HCT116 (cell line): ENCODE measurements at regions not wholly inside any gene's neighbourhood (a gene's known extent, or its start where the extent isn't known, plus 50 kb on each side); places are given as distances from the start of the nearest gene placed in this dataset.

ENCODE experiments used
- ATAC-seq: fragments of 200-7000 bp; cut with Tn5 transposase; 2 replicates; pipeline ENCODE4 v1.9.1; 2020; ENCODE audit warnings: mild to moderate bottlenecking, moderate library complexity
- BruUV-seq: library from RNA; stranded (reverse); fragments of 400-500 nt; replicated peaks from 2 replicates; lab custom pipeline; 2021; lab: Mats Ljungman, UMichigan
- CTCF ChIA-PET: fragments of 300-600 bp; sonication (Branson Sonifier 250); formaldehyde crosslinking; loops from one replicate; lab custom pipeline; 2021; ENCODE audit warnings: antibody characterized with exemption; lab: Charles Lee
- POLR2A ChIA-PET: fragments of 300-600, 350-600 bp; sonication (Branson Sonifier 250); formaldehyde crosslinking; loops from one replicate; lab custom pipeline; 2021; ENCODE audit warnings: antibody characterized with exemption; lab: Charles Lee
- RAD21 ChIA-PET, 2 experiments: fragments of 300-600 bp; sonication (Branson Sonifier 250); formaldehyde crosslinking; loops; one replicate each; lab custom pipeline; 2023; ENCODE audit warnings: low total read pairs in 2 of 2; ENCODE audit not compliant: uncharacterized antibody in 2 of 2, unreplicated experiment in 2 of 2, low non-redundant PET in 1 of 2; lab: Charles Lee
- DNase-seq: peaks from one replicate; pipeline ENCODE4 v3.0.0-alpha.2; 2010; ENCODE audit warnings: low read depth, low spot score
- H2AFZ ChIP-seq: fragments of 200-600 bp; shearing (Covaris generic), sonication (generic); 2 replicates; pipeline ENCODE4 v1.6.1; 2017; ENCODE audit warnings: low read depth, mixed run types, mixed read lengths, antibody characterized with exemption, low read length; ENCODE audit not compliant: poor library complexity, severe bottlenecking
- H3K27ac ChIP-seq: 2 replicates; pipeline ENCODE4 v1.5.1; 2012; ENCODE audit warnings: low read depth, low read length
- H3K27me3 ChIP-seq: fragments of 200-600 bp; sonication (generic); 2 replicates; pipeline ENCODE4 v1.6.1; 2016; ENCODE audit warnings: mixed run types, low read length, mixed read lengths; ENCODE audit not compliant: insufficient read depth
- H3K36me3 ChIP-seq, 2 experiments: fragments of 200-500 bp in 1 of 2; fragments of 200-600 bp in 1 of 2; sonication (Bioruptor generic) in 1 of 2; sonication (generic) in 1 of 2; 2 replicates each; pipeline versions ENCODE4 v1.5.1 to v1.6.1; 2014 to 2016; ENCODE audit warnings: low read length in 2 of 2, inconsistent platforms in 1 of 2, mixed read lengths in 1 of 2, mixed run types in 1 of 2; ENCODE audit not compliant: insufficient read depth in 2 of 2, control insufficient read depth in 1 of 2
- H3K4me1 ChIP-seq, 2 experiments: fragments of 200-600 bp in 1 of 2; sonication (generic) in 1 of 2; 2 replicates each; pipeline versions ENCODE4 v1.5.1 to v1.6.1; 2012 to 2017; ENCODE audit warnings: low read length in 2 of 2, inconsistent platforms in 1 of 2, mild to moderate bottlenecking in 1 of 2, mixed read lengths in 1 of 2, mixed run types in 1 of 2, moderate library complexity in 1 of 2; ENCODE audit not compliant: insufficient read depth in 2 of 2, control insufficient read depth in 1 of 2
- H3K4me2 ChIP-seq: fragments of 200-600 bp; sonication (generic); 2 replicates; pipeline ENCODE4 v1.6.1; 2017; ENCODE audit warnings: mixed run types, low read length, mixed read lengths
- H3K4me3 ChIP-seq, 2 experiments: fragments of 200-600 bp in 1 of 2; sonication (generic) in 1 of 2; replicated peaks in 1 of 2; 2 replicates each; pipeline ENCODE4 v1.5.1; 2011 to 2016; ENCODE audit warnings: low read length in 2 of 2, control low read depth in 1 of 2, low read depth in 1 of 2, mild to moderate bottlenecking in 1 of 2, mixed read lengths in 1 of 2, mixed run types in 1 of 2
- H3K79me2 ChIP-seq: fragments of 200-600 bp; sonication (generic); 2 replicates; pipeline ENCODE4 v1.6.1; 2017; ENCODE audit warnings: mild to moderate bottlenecking, mixed run types, low read length, moderate library complexity, mixed read lengths; ENCODE audit not compliant: insufficient read depth
- H3K9ac ChIP-seq: fragments of 200-600 bp; sonication (generic); 2 replicates; pipeline ENCODE4 v1.6.1; 2016; ENCODE audit warnings: low read length, mixed read lengths
- H3K9me2 ChIP-seq: fragments of 200-600 bp; sonication (generic), shearing (Covaris generic); 2 replicates; pipeline ENCODE4 v1.6.1; 2017; ENCODE audit warnings: mixed run types, mild to moderate bottlenecking, moderate library complexity; ENCODE audit not compliant: insufficient read depth
- H3K9me3 ChIP-seq, 2 experiments: fragments of 200-500 bp in 1 of 2; fragments of 200-600 bp in 1 of 2; sonication (Bioruptor generic) in 1 of 2; sonication (generic) in 1 of 2; 2 replicates each; pipeline ENCODE4 v1.6.1; 2014 to 2017; ENCODE audit warnings: low read length in 2 of 2, mixed read lengths in 2 of 2, inconsistent platforms in 1 of 2, low read depth in 1 of 2, mild to moderate bottlenecking in 1 of 2, mixed run types in 1 of 2, moderate library complexity in 1 of 2; ENCODE audit not compliant: control insufficient read depth in 1 of 2, insufficient read depth in 1 of 2
- H4K20me1 ChIP-seq: fragments of 200-600 bp; sonication (generic), shearing (Covaris generic); 2 replicates; pipeline ENCODE4 v1.6.1; 2017; ENCODE audit warnings: mixed run types, mild to moderate bottlenecking, moderate library complexity; ENCODE audit not compliant: insufficient read depth
- CBX3 ChIP-seq: IDR thresholded peaks from 2 replicates; pipeline ENCODE4 v1.6.1; 2012; ENCODE audit warnings: low read depth
- CTCF ChIP-seq, 3 experiments: fragments of 200-600 bp in 1 of 3; sonication (generic) in 1 of 3; IDR thresholded peaks in 2 of 3; conservative IDR thresholded peaks in 1 of 3; 2 replicates each; pipeline ENCODE4 v1.5.1; 2012 to 2017; ENCODE audit warnings: low read depth in 2 of 3, low read length in 2 of 3, antibody characterized with exemption in 1 of 3, borderline replicate concordance in 1 of 3, control low read depth in 1 of 3, mild to moderate bottlenecking in 1 of 3, mixed read lengths in 1 of 3, mixed run types in 1 of 3, moderate library complexity in 1 of 3; ENCODE audit not compliant: insufficient read depth in 1 of 3
- ELF1 ChIP-seq: IDR thresholded peaks from 2 replicates; pipeline ENCODE4 v1.6.1; 2012; ENCODE audit warnings: low read depth, borderline replicate concordance
- EZH2 ChIP-seq: fragments of 200-600 bp; sonication (generic); IDR thresholded peaks from 2 replicates; pipeline ENCODE4 v1.6.1; 2017; ENCODE audit warnings: antibody characterized with exemption, mixed run types
- POLR2AphosphoS5 ChIP-seq: IDR thresholded peaks from 2 replicates; pipeline ENCODE4 v1.6.1; 2011; ENCODE audit warnings: mild to moderate bottlenecking, low read depth, low read length, moderate library complexity
- YY1 ChIP-seq: IDR thresholded peaks from 2 replicates; pipeline ENCODE4 v1.6.1; 2011; ENCODE audit warnings: low read length, low read depth, moderate library complexity, mild to moderate bottlenecking; ENCODE audit not compliant: insufficient replicate concordance; ENCODE audit errors: extremely low read depth
- ZFX ChIP-seq: fragments of 450-650 bp; IDR thresholded peaks from 2 replicates; pipeline ENCODE4 v1.6.1; 2017
- ZNF274 ChIP-seq: fragments of 200-500 bp; sonication (Bioruptor generic); IDR thresholded peaks from 2 replicates; pipeline ENCODE4 v1.6.1; 2014; ENCODE audit warnings: mild to moderate bottlenecking, low read depth, low read length, inconsistent platforms
- intact Hi-C: fragments of 100-400 bp; cut with micrococcal nuclease; formaldehyde crosslinking; loops from 2 replicates; pipeline ENCODE4 v1.10.0; 2022
- TF ChIP-seq, protein P1 (sequence below): IDR thresholded peaks from 2 replicates; pipeline ENCODE4 v1.6.1; 2012; ENCODE audit warnings: low read depth

DNA sequence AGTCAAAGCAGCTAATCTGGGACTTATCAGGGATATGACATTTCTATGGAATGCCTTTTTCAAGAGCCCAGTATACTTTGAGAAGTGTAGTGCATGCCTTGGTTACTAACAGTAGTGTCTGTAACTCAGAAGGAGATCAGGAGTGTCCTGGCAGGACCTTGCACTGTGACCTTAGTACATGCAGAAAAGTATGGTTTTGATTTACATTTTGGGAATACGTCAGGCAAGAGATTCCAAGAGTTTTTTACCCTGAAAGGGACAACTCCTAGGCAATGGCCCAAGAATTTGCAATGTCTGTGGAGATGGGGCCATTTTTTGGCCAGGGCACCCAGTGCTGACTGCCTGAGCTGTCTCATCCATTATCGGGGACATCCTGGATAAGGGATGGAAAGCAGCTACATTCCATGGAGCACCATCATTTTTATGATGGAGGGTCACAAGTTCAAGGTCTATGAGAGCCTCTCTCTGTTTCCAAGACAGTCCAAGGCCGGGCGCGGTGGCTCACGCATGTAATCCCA is 80.2 kb downstream of the FAM50B start:
- BruUV-seq, result no TSS peak
- Histone ChIP-seq H4K20me1 (no peaks in the 10 kb centered on the region), H3K9ac (no peak overlapping the region), H2AFZ (no peak overlapping the region), H3K36me3 (no peaks in the 10 kb centered on the region)
- TF ChIP-seq POLR2AphosphoS5 (no peak), YY1 (no peak), ZFX (no peak)
- TF ChIP-seq, protein P1, sequence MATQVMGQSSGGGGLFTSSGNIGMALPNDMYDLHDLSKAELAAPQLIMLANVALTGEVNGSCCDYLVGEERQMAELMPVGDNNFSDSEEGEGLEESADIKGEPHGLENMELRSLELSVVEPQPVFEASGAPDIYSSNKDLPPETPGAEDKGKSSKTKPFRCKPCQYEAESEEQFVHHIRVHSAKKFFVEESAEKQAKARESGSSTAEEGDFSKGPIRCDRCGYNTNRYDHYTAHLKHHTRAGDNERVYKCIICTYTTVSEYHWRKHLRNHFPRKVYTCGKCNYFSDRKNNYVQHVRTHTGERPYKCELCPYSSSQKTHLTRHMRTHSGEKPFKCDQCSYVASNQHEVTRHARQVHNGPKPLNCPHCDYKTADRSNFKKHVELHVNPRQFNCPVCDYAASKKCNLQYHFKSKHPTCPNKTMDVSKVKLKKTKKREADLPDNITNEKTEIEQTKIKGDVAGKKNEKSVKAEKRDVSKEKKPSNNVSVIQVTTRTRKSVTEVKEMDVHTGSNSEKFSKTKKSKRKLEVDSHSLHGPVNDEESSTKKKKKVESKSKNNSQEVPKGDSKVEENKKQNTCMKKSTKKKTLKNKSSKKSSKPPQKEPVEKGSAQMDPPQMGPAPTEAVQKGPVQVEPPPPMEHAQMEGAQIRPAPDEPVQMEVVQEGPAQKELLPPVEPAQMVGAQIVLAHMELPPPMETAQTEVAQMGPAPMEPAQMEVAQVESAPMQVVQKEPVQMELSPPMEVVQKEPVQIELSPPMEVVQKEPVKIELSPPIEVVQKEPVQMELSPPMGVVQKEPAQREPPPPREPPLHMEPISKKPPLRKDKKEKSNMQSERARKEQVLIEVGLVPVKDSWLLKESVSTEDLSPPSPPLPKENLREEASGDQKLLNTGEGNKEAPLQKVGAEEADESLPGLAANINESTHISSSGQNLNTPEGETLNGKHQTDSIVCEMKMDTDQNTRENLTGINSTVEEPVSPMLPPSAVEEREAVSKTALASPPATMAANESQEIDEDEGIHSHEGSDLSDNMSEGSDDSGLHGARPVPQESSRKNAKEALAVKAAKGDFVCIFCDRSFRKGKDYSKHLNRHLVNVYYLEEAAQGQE, result no peak
- TF ChIP-seq, all 23 proteins: peak for 0
- no peak overlapping the region for H3K27ac ChIP-seq
- H3K79me2 ChIP-seq, result no peaks in the 10 kb centered on the region
- ChIA-PET POLR2A (interaction anchor here (0.7 kb wide), 1 partner anchor 91 kb away, joined by 3 read pairs; no protein-coding TSS in a partner anchor), RAD21 (no interaction called here), CTCF (no interaction called here)
- no peak overlapping the region for H3K4me3 ChIP-seq
- H3K9me3 ChIP-seq, result no peaks in the 10 kb centered on the region
- peaks cover 0 to 4% of the 10 kb centered on the region in 2 experiments; a peak in 1 of 4 replicates for H3K4me1 ChIP-seq
- H3K4me2 ChIP-seq, result no peak overlapping the region
- H3K27me3 ChIP-seq, result no peaks in the 10 kb centered on the region
- DNase-seq (no peak), ATAC-seq (no peak)
- intact Hi-C loops, result no loop called here
- no peaks in the 10 kb centered on the region for H3K9me2 ChIP-seq

DNA sequence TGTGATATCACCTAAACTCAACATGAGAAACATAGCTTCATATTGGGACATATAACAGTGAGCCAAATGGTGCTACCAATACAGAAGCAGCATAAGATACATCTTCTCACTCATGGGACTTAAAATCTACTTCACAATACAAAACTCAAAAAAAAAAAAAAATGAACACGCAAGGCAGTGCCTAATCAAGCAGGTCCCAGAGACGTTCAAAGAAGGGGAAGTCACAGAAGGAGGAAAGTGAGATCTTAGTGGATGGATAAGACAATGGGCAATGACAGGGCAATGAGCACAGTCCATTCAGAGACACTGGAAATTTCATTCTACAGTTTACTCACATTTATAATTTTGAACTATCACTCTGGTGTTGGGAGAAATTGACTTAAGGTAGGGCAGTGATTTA is 88.3 kb downstream of the FAM50B start:
- CTCF ChIA-PET, result no interaction called here
- Histone ChIP-seq H3K9me2 (no peaks in the 10 kb centered on the region), H3K9me3 (no peaks in the 10 kb centered on the region), H3K27ac (no peak overlapping the region), H3K36me3 (no peaks in the 10 kb centered on the region), H4K20me1 (no peaks in the 10 kb centered on the region), H3K4me3 (no peak overlapping the region), H3K27me3 (no peaks in the 10 kb centered on the region), H3K9ac (no peak overlapping the region), H3K4me2 (no peak overlapping the region), H3K79me2 (no peaks in the 10 kb centered on the region), H3K4me1 (peaks cover 0 to 13% of the 10 kb centered on the region in 2 experiments; a peak in 1 of 4 replicates), H2AFZ (no peak overlapping the region)
- RAD21 ChIA-PET, result no interaction called here
- ATAC-seq, result no peak
- POLR2A ChIA-PET, result interaction anchor here (0.7 to 1.5 kb wide), 2 partner anchors 24 to 155 kb away, joined by 3 read pairs; no protein-coding TSS in a partner anchor
- TF ChIP-seq POLR2AphosphoS5 (no peak), ZFX (no peak), ELF1 (no peak), ZNF274 (no peak), EZH2 (no peak), CBX3 (no peak), CTCF (IDR thresholded peaks at IDR 0.05 in 2 of 3, conservative IDR thresholded peaks at IDR 0.05 in 1 of 3; ENCODE audit: borderline replicate concordance in 1 of 3, insufficient read depth in 1 of 3, low read depth in 2 of 3, low read length in 2 of 3) (no peak)
- no TSS peak for BruUV-seq
- DNase-seq, result no peak
- intact Hi-C loops, result no loop called here
